K562 (cell line): ENCODE measurements at regions not wholly inside any gene's neighbourhood (a gene's known extent, or its start where the extent isn't known, plus 50 kb on each side); places are given as distances from the start of the nearest gene placed in this dataset.

ENCODE experiments used
- ATAC-seq: fragments of 200-7000 bp; cut with Tn5 transposase; 3 replicates; pipeline ENCODE4 v1.9.1; 2020; ENCODE audit warnings: moderate library complexity
- BruUV-seq: library from RNA; stranded (reverse); fragments of 400-500 nt; replicated peaks from 2 replicates; lab custom pipeline; 2021; lab: Mats Ljungman, UMichigan
- CTCF ChIA-PET: fragments of 300-600 bp; formaldehyde crosslinking; extraction: SDS; loops from one replicate; lab custom pipeline; 2021; ENCODE audit warnings: low intra/inter-chr PET ratio; lab: Yijun Ruan, JAX
- POLR2A ChIA-PET: fragments of 300-600, 350-650 bp; sonication (Branson Sonifier 250); formaldehyde crosslinking; extraction: SDS; loops from one replicate; lab custom pipeline; 2021; ENCODE audit warnings: antibody characterized with exemption, inconsistent platforms; lab: Yijun Ruan, JAX
- DNase-seq, 4 experiments: peaks; one replicate each; pipeline versions ENCODE4 v3.0.0 to v3.0.0-alpha.2; 2011 to 2018; ENCODE audit warnings: low spot score in 3 of 4, mixed read lengths in 3 of 4; ENCODE audit errors: extremely low read depth in 1 of 4
- FAIRE-seq: peaks from 2 replicates; lab custom pipeline; 2011; peaks lifted over from hg19 to GRCh38; lab: Jason Lieb, UNC
- H2AFZ ChIP-seq: 2 replicates; pipeline ENCODE4 v1.6.0; 2011; ENCODE audit warnings: low read depth, low read length, control low read depth, inconsistent platforms
- H3K27ac ChIP-seq: fragments of 200-600 bp; 3 replicates; pipeline ENCODE4 v1.8.0; 2011; ENCODE audit warnings: low read depth, mild to moderate bottlenecking, control low read depth, inconsistent platforms, low read length, moderate library complexity, mixed read lengths; ENCODE audit errors: extremely low read depth
- H3K27me3 ChIP-seq, 2 experiments: fragments of 300-600 bp in 1 of 2; 2 replicates in 1 of 2; 3 replicates in 1 of 2; pipeline versions ENCODE4 v1.6.0 to v1.8.0; 2011; ENCODE audit warnings: inconsistent platforms in 2 of 2, low read length in 2 of 2, mild to moderate bottlenecking in 1 of 2, mixed read lengths in 1 of 2, moderate library complexity in 1 of 2; ENCODE audit not compliant: control insufficient read depth in 2 of 2, insufficient read depth in 2 of 2
- H3K36me3 ChIP-seq: fragments of 300-600 bp; 3 replicates; pipeline ENCODE4 v1.8.0; 2011; ENCODE audit warnings: mild to moderate bottlenecking, low read length, inconsistent platforms; ENCODE audit not compliant: control insufficient read depth, insufficient read depth
- H3K4me1 ChIP-seq, 2 experiments: fragments of 200-600 bp in 1 of 2; replicated peaks in 1 of 2; 2 replicates in 1 of 2; 3 replicates in 1 of 2; pipeline versions ENCODE4 v1.5.1 to v1.8.0; 2011; ENCODE audit warnings: inconsistent platforms in 2 of 2, low read length in 2 of 2, mild to moderate bottlenecking in 1 of 2, mixed read lengths in 1 of 2, moderate library complexity in 1 of 2; ENCODE audit not compliant: control insufficient read depth in 2 of 2, insufficient read depth in 2 of 2
- H3K4me2 ChIP-seq: 2 replicates; pipeline ENCODE4 v1.6.1; 2011; ENCODE audit warnings: low read length, control low read depth, inconsistent platforms, mixed read lengths; ENCODE audit not compliant: insufficient read depth
- H3K4me3 ChIP-seq: fragments of 200-600 bp; sonication (generic), shearing (Covaris generic); 2 replicates; pipeline ENCODE4 v1.5.1; 2016; ENCODE audit warnings: control low read depth, inconsistent platforms
- H3K79me2 ChIP-seq: fragments of 200-600 bp; 3 replicates; pipeline ENCODE4 v1.8.0; 2011; ENCODE audit warnings: low read length, inconsistent platforms; ENCODE audit not compliant: control insufficient read depth, insufficient read depth
- H3K9ac ChIP-seq, 2 experiments: 2 replicates each; pipeline versions ENCODE4 v1.6.0 to v1.6.1; 2011; ENCODE audit warnings: low read depth in 2 of 2, low read length in 2 of 2, control low read depth in 1 of 2, inconsistent platforms in 1 of 2, mild to moderate bottlenecking in 1 of 2, mixed read lengths in 1 of 2; ENCODE audit not compliant: insufficient read depth in 1 of 2
- H3K9me1 ChIP-seq: one replicate; pipeline ENCODE4 v1.6.0; 2011; ENCODE audit warnings: inconsistent platforms, mild to moderate bottlenecking, low read length, moderate library complexity; ENCODE audit not compliant: control insufficient read depth, insufficient read depth
- H3K9me3 ChIP-seq: replicated peaks from 2 replicates; pipeline ENCODE4 v1.5.1; 2011; ENCODE audit warnings: low read depth, low read length, inconsistent platforms; ENCODE audit not compliant: control insufficient read depth, insufficient read depth
- H4K20me1 ChIP-seq: replicated peaks from 2 replicates; pipeline ENCODE4 v1.6.1; 2011; ENCODE audit warnings: low read length, inconsistent platforms, mixed read lengths; ENCODE audit not compliant: control insufficient read depth, insufficient read depth
- BRF2 ChIP-seq: IDR thresholded peaks from 3 replicates; pipeline ENCODE4 v1.6.1; 2011; ENCODE audit warnings: borderline replicate concordance, mild to moderate bottlenecking; ENCODE audit not compliant: insufficient read length, insufficient read depth
- CBFB ChIP-seq: sonication (generic); formaldehyde crosslinking; IDR thresholded peaks from 2 replicates; pipeline ENCODE4 v1.4.0; 2020; ENCODE audit warnings: mild to moderate bottlenecking, missing genetic modification reagents
- CBX1 ChIP-seq: sonication (generic); IDR thresholded peaks from 2 replicates; pipeline ENCODE4 v1.6.1; 2016; ENCODE audit warnings: antibody characterized with exemption, low read depth, mild to moderate bottlenecking
- CBX3 ChIP-seq, 2 experiments: IDR thresholded peaks; 1 replicate in 1 of 2; 2 replicates in 1 of 2; pipeline ENCODE4 v1.6.1; 2012; ENCODE audit warnings: inconsistent platforms in 2 of 2, low read length in 2 of 2, borderline replicate concordance in 1 of 2, control low read depth in 1 of 2
- KLF13 ChIP-seq: fragments of 450-650 bp; IDR thresholded peaks from 2 replicates; pipeline ENCODE4 v1.6.1; 2016; ENCODE audit warnings: missing genetic modification characterization, low read depth, mild to moderate bottlenecking, missing compliant biosample characterization, moderate library complexity, borderline replicate concordance
- NBN ChIP-seq: fragments of 450-650 bp; IDR thresholded peaks from 2 replicates; pipeline ENCODE4 v1.6.1; 2016; ENCODE audit warnings: low read depth, mild to moderate bottlenecking
- PRDM10 ChIP-seq: fragments of 450-650 bp; IDR thresholded peaks from 2 replicates; pipeline ENCODE4 v1.6.1; 2018; ENCODE audit not compliant: partially characterized antibody
- RNF219 ChIP-seq: fragments of 250-450 bp; sonication (Bioruptor Pico); IDR thresholded peaks from 2 replicates; pipeline ENCODE4 v1.5.0; 2022; ENCODE audit warnings: mild to moderate bottlenecking
- SNIP1 ChIP-seq: fragments of 450-650 bp; IDR thresholded peaks from 2 replicates; pipeline ENCODE4 v1.7.1; 2017; ENCODE audit warnings: low read depth, mild to moderate bottlenecking
- TCF15 ChIP-seq: fragments of 250-450 bp; sonication (Bioruptor Pico); IDR thresholded peaks from 2 replicates; pipeline ENCODE4 v1.8.0; 2022; ENCODE audit warnings: moderate library complexity, mild to moderate bottlenecking, inconsistent platforms
- TRIM24 ChIP-seq, 2 experiments: fragments of 450-650 bp; IDR thresholded peaks; 2 replicates each; pipeline ENCODE4 v1.6.1; 2016
- ZBTB12 ChIP-seq: fragments of 250-450 bp; sonication (Bioruptor Pico); IDR thresholded peaks from 2 replicates; pipeline ENCODE4 v1.4.0; 2020
- ZKSCAN3 ChIP-seq: fragments of 250-450 bp; sonication (Bioruptor Pico); IDR thresholded peaks from 2 replicates; pipeline ENCODE4 v1.4.0; 2020
- WGBS: fragments of 100-300 bp; shearing (Covaris generic); methylation state at CpG from one replicate; pipeline ENCODE4 v1.1.6; 2016; ENCODE audit warnings: low coverage, mixed read lengths; ENCODE audit not compliant: insufficient coverage; ENCODE audit errors: missing lambda C conversion rate; 5-methylcytosine and 5-hydroxymethylcytosine counted together
- in situ Hi-C: fragments of 300-500 bp; cut with MboI; formaldehyde crosslinking; loops from 4 replicates; pipeline ENCODE4 v1.15.0; 2018; ENCODE audit warnings: inconsistent platforms, mixed read lengths
- intact Hi-C: fragments of 100-400 bp; cut with micrococcal nuclease; formaldehyde crosslinking; loops from 2 replicates; pipeline ENCODE4 v1.14.2; 2022

GRCh38 chr7:155899596-155899995, 87.3 kb upstream of the SHH start:
- Histone ChIP-seq H3K4me2 (no peak overlapping the region), H3K36me3 (no peaks in the 10 kb centered on the region), H3K79me2 (no peaks in the 10 kb centered on the region), H3K27ac (no peak overlapping the region), H3K9ac (no peak overlapping the region), H3K27me3 (peaks cover 34 to 68% of the 10 kb centered on the region in 2 experiments), H4K20me1 (no peaks in the 10 kb centered on the region), H3K4me1 (0 out of 5 replicates have a peak, but pooled peaks cover 0 to 3% of the 10 kb centered on the region in 2 experiments), H3K9me3 (no peaks in the 10 kb centered on the region), H3K4me3 (no peak overlapping the region), H3K9me1 (no peaks in the 10 kb centered on the region), H2AFZ (no peak overlapping the region)
- WGBS: 0% methylated on average over 4 of the region's 4 CpGs
- intact Hi-C loops (no loop called here), in situ Hi-C loops (no loop called here)
- FAIRE-seq (no peak), DNase-seq (no peak), ATAC-seq (no peak)
- POLR2A ChIA-PET: no interaction called here
- TF ChIP-seq CBFB (CRISPR knock-in tag) (no peak), CBX3 (IDR thresholded peaks at IDR 0.05; ENCODE audit: borderline replicate concordance in 1 of 2, low read length in 2 of 2) (no peak), NBN (no peak), CBX1 (no peak), PRDM10 (no peak), ZKSCAN3 (no peak), KLF13 (tag) (no peak), SNIP1 (no peak), BRF2 (no peak), RNF219 (no peak), ZBTB12 (CRISPR knock-in tag) (no peak), TRIM24 (IDR thresholded peaks at IDR 0.05) (no peak), TCF15 (CRISPR knock-in tag) (no peak)
- CTCF ChIA-PET: no interaction called here
- BruUV-seq: no TSS peak
